HG02798 (cell line): ENCODE measurements at regions not wholly inside any gene's neighbourhood (a gene's known extent, or its start where the extent isn't known, plus 50 kb on each side); places are given as distances from the start of the nearest gene placed in this dataset.
"Not testable (repeated sequence)": the region's sequence is repeated elsewhere in the genome, so short reads cannot be mapped to it uniquely, and the experiment has no call there.

Experiments
- ATAC-seq: cut with Tn5 transposase; IDR thresholded peaks from one replicate; pipeline ENCODE4 v1.9.1; 2021; ENCODE audit warnings: mild to moderate bottlenecking; ENCODE audit not compliant: unreplicated experiment, poor library complexity

- ATAC-seq = no peak
These were observed 312.0 kb downstream of the IRS1 start for GRCh38 chr2:226487573-226487972.

DNA sequence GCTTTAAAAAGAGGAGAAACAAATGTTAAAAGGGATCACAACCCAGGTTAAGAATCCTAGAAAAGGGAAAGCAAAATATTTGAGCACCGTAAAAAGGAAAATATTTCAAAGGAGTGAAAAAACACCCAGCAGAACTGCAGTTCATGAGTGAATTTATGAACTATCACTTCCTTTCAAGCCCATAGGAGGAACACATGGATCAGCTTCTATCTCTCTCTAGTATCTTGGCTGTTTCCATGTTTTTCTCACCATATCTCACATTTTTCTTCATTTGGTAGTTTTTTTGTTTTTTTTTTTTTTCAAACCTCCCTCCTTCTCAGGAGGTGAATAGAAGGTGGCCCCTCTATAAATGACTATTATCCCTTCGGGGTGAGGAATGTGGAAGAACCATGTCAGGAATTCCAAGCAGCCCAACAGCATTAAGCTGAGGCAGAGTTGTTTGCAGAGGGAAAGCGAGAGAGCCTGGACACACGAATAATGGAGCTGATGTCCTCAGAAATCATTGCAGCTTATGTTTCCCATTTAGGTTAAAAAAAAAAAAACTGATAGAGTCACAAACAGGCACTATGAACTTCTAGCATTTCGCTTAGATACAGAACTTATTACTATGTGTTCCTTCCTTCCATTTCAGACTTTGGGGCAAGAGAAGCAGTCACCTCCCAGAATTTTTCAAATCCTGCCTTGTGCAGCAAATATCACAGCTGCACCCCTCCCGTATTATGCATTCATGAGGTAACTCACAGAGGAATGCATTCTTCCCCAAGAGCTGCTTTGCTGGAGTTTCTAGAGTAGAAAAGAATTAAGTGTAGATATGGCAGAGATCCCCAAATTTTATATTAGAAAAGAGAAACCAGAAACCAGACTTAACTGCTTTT is 315.6 kb downstream of the IRS1 start:
- no peak for ATAC-seq

DNA sequence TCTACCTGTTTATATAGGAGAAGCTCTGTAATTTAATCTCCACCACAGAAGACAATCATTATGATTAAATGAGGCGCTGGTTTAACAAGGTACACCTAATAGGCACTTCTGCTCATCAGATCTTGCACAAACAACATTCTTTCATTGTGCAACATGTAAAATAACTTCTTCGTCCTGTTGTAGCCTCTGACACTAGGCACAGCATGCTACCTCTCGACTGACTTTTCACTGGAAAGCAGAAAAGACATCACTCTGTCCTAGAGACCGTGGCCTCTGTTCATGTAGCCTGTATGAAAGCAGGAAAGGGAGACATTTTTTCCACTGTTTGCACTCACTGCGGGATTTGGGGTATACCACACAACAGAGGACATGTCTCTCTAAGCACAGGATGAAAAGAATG is 316.5 kb downstream of the IRS1 start:
- ATAC-seq = no peak

DNA sequence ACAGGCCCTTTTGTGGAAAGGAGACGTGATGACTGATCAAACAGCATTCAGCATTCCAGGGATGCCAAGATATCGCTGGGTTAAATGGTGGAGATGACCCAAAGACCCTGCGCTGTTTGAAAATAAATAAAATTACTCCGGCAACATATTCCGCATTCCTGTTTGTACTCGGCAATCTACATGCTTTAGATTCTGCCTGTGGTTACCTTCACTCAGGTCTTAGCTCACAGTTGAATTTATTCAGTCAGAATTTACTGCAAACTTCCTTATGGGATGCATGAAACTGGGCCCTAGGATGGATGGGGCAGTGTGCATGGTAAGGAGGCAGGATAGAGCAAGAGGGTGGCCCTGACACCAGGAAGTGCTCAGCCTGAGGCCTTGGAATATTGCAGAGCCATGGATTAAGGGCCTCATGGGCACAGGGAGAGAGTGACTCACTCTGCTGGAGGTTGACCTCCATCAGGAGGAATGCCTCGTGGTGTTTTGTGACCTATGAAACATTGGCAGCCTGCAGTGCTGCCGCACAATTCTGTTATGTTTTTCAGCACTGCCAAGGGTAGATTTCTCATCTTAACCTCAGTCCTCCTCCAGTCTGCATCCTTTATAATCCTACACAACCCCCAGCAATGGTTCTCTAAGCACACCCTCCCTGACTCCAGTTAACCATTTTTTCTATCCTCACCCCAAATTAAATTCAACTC is 321.4 kb downstream of the IRS1 start:
- no peak for ATAC-seq

DNA sequence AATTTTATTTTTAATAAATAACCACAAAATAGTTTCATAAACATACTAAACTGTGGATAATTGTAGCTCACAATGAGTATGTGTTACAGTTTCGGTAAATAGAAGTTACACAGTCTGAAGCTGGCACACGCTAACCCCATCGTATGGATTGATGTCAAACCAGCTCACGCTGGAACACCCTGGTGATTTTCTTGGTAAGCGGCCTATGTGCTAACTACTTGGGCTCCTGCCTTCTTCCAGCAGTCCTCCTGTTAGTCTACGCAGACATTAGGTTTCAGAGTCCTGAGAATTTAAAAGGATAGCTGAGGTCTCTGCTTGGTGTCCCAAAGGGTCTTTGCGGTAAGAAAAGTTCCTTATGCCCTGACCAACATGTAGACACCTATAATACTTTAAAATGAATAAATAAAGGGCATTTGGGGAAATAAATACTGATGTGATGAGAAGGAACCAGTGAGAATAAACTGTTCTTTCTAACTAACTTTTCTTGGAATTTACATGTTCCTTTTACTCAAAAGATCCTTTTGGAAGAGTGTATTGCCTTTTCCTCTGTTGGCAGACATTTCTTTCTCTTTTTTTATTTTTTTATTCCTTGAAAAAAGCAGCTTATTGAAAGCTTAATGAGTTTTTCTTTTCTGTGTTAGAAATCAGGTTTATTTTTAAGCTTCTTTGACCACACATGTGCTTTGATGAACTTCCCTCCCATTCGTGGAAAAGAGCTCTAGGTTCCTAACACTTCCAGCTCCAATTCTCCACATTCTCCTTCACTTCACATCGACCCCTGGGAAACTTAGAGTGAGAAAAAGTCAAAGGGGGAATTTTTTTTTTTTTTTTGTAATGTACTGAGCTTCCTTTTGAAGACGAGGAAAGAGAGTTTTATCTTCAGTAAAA is 322.2 kb downstream of the IRS1 start:
- ATAC-seq = no peak

- ATAC-seq = no peak
These were observed 324.0 kb downstream of the IRS1 start for GRCh38 chr2:226475650-226476049.

DNA sequence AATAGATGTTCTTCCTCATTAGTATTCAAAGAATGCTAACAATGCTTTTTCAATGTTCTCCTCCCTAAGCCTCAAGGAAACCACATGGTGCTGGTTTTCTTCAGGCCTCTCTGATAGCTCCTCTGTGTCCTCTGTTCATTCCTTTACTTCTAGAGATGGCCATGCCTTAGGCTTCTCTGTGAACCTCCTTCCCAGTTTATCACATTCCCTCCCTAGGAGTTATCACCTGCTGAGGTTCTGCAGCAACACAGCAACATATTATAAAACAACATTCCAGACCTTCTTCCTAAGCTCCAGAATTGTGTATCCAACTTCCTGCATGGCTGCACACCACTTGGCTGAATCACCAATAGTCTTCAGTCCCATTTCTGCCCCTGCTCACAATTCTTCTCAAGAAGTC is 325.5 kb downstream of the IRS1 start:
- ATAC-seq = no peak

GRCh38 chr2:226471987-226472470 is 327.6 kb downstream of the IRS1 start:
- no peak for ATAC-seq

DNA sequence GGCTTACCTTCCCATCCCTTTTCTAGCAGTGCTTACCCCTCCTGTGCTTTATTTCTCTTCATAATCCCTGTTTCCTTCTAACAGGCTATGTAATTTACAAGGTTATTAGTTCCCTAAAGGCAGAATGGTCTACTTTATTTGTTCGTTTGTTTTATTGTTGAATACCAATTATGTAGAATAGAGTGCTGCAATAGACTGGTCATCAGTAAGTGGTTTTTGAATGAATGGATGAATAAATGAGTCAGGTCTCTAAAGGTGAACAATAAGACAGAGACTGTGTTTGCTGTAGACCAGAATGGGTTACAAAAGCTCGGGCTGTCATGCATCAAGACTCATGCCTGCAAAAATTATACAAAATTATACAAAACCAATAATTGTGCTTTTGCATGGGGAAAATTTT is 332.0 kb downstream of the IRS1 start:
- no peak for ATAC-seq

GRCh38 chr2:226467221-226467620 is 332.4 kb downstream of the IRS1 start:
- ATAC-seq = no peak

DNA sequence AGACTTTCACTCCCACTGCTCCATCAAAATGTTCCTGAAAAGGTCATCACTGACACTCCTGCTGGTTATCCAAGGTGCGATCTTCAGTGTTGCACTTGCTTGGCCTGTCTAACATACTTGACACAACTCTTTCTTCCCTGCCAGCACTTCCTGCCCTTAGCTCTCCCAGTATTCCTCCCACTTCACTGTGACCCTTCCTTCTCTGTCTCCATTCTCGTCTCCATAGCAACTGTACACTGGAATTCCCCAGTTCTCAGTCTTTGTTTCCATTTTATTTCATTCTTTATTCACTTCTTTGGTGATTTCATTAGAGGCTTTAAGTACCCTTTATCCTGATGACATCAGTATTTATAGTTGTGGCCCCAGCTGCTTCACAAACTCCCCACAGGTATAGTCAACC is 333.0 kb downstream of the IRS1 start:
- ATAC-seq = no peak

- ATAC-seq = no peak
These were observed 333.5 kb downstream of the IRS1 start for GRCh38 chr2:226466124-226466523.

DNA sequence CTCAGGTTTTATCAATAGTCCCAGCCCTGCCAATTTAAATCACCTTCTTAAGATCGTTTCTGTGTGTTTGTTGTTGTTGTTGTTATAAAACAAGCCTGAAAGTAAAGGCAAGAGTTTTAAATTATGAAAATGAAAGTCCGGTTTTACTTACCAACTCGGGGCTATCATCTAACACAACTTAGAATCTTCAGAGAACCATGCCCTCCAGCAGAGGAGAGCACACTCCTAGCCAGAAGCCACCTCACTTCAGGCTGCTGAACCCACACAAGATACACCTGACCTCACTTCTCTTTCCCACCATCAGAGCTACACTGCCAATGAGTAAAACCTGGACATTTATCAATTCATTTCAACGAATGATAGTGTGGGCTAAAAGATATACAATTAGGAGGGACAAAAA is 335.2 kb downstream of the IRS1 start:
- no peak for ATAC-seq

GRCh38 chr2:226463154-226463553 is 336.5 kb downstream of the IRS1 start:
- no peak for ATAC-seq

GRCh38 chr2:226461981-226462380 is 337.6 kb downstream of the IRS1 start:
- no peak for ATAC-seq

DNA sequence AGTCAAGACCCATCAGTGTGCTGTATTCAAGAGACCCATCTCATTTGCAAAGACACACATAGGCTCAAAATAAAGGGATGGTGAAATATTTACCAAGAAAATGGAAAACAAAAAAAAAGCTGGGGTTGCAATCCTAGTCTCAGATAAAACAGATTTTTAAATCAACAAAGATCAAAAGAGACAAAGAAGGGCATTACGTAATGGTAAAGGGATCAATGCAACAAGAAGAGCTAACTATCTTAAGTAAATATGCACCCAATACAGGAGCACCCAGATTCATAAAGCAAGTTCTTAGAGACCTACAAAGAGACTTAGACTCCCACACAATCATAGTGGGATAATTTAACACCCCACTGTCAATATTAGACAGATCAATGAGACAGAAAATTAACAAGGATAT is 343.5 kb downstream of the IRS1 start:
- ATAC-seq = not testable (repeated sequence)

DNA sequence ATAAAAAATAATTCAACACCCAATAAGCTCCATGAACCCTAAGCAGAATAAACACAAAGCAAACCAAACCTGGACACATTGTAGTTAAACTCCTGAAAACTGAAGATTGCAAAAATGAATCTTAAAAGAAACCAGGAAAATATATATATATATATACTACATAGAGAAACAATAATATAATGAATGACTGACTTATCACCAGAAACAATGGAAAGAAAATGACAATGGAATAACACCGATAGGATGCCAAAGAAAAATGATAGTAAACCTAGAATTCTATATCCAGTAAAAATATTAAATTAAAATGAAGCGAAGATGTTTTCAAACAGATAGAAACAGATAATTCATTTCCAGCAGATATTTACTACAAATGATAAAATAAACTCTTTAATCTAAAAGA is 346.9 kb downstream of the IRS1 start:
- no peak for ATAC-seq

- ATAC-seq = no peak
These were observed 348.1 kb downstream of the IRS1 start for GRCh38 chr2:226451486-226451885.

DNA sequence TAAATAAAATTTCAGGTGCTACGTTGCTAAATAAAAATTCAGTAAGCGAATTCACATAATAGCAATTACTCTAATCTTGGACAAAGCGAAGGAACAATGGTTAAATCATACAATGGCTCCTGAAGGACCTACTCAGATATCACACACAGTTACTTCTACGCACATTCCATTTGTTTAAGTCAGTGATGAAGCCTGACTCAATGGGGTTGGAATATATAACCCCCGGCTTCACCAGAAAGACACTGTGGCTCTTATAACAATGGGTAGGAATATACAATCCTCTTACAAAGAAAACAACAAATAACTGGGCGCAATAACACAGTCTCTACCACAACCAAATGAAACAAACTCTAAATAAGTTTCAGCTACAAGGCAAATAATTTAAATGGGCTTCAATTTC is 349.5 kb downstream of the IRS1 start:
- no peak for ATAC-seq
